Activated CD4-positive, alpha-beta T cell treated with anti-CD3 and anti-CD28 coated beads, Interleukin-2, amount 50 U/mL, for 16 hours (primary cell): ENCODE measurements at regions not wholly inside any gene's neighbourhood (a gene's known extent, or its start where the extent isn't known, plus 50 kb on each side); places are given as distances from the start of the nearest gene placed in this dataset.
"Not testable (repeated sequence)": the region's sequence is repeated elsewhere in the genome, so short reads cannot be mapped to it uniquely, and the experiment has no call there.

Source experiments
- DNase-seq: peaks from one replicate; pipeline ENCODE4 v3.0.0-alpha.2; 2020

- DNase-seq: no peak
These were observed 841.5 kb downstream of the DTWD2 start for GRCh38 chr5:118146824-118147223.

GRCh38 chr5:118144540-118144939 lies 843.8 kb downstream of the DTWD2 start:
- no peak for DNase-seq

DNA sequence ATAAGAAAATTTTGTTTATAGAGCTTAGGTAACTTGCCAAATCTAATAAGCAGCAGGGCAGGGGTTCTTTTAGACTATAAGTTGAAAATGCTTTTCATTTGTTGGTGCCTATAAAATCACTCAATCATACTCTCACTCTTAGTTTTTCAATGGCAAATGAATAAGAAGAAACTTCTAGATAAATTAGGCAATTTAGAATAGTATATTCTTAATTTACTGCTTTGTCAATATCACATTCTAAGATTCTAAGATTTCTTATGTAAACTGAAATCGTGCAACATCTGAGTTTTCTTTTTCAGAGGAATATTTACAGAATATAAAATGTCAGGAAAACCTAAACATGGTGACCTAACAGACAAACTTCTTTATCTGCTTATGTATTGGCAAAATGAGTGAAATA lies 849.0 kb downstream of the DTWD2 start:
- DNase-seq: no peak

- DNase-seq: peak; percentile 6
These were observed 862.2 kb downstream of the DTWD2 start for GRCh38 chr5:118126159-118126558.

GRCh38 chr5:118125687-118126086 lies 862.7 kb downstream of the DTWD2 start:
- no peak for DNase-seq

DNA sequence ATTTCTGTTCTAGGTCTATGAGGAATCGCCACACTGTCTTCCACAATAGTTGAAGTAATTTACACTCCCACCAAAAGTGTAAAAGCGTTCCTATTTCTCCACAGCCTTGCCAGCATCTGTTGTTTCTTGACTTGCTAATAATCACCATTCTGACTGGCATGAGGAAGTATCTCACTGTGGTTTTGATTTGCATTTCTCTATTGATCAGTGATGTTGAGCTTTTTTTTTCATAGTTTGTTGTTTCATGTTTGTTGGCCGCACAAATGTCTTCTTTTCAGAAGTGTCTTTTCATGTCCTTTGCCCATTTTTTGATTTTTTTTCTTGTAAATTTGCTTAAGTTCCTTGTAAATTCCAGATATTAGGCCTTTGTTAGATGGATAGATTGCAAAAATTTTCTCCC lies 867.1 kb downstream of the DTWD2 start:
- DNase-seq: no peak

DNA sequence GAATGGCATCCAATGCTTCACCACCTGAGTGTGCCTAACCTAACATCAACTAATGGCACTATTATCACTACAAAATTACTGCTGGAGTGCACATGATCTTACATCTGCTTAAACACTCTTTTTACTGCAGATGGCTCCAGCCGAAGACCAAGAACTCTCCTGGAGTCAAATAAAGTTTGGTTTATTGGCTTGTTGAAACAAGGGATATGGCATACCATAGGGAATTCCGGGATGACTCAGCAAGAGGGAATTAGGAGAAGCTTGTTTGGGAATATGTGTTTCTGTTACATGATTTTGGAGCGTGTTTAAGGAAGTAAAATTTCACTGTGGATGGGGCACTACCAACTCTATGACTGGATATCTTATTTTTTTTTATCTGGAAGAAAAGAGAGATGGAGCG lies 872.6 kb downstream of the DTWD2 start:
- DNase-seq: no peak

DNA sequence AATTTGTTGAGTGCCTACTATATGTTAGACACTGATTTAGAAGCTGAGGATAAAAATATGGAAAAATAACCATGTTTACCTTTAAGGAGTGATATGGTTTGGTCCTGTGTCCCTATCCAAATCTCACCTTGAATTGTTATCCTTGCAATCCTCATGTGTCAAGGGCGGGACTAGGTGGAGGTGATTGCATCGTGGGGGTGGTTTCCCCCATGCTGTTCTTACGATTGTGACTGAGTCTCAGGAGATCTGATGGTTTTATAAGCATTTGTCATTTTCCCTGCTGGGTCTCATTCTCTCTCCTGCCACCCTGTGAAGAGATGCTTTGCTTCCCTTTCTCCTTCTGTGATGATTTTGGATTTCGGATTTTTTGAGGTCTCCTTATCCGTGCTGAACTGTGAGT lies 876.4 kb downstream of the DTWD2 start:
- DNase-seq: no peak

- DNase-seq: not testable (repeated sequence)
These were observed 881.1 kb downstream of the DTWD2 start for GRCh38 chr5:118107246-118107645.

DNA sequence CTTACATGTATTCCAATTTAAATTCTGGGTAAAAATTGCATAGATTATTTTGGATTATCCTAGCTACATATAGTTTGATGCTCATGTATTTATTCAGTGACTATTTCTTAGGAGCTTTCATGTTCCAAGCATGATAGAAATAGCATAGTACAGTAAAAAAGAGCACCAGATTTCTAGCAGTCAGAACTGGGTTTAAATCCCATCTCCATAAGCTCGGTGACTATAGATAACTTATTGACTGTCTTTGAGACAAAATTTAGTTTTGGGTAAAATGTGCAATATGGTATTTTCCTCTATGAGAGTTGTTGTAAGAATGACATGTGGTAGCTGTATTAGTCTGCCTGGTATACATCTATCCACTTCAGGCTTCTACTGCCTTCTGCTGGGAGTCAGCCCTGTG lies 889.6 kb downstream of the DTWD2 start:
- DNase-seq: no peak

DNA sequence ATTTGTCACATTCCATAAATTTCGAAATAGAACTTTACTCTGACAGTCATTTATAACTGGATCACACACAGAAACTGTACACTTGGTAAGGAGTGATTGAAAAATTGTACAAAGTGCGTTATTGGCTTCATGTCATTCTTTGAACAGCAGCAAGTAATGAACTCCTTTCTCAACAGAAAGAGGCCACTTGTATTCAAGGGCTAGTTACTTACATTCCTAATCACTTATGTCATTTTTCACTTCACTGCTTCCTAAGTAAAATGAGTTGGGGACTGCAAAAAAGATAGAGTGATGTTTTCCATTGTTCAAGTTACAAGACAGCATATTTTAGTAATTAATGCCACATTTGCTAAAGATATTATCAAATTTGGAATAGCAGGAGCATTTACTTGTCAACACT lies 893.2 kb downstream of the DTWD2 start:
- DNase-seq: no peak

DNA sequence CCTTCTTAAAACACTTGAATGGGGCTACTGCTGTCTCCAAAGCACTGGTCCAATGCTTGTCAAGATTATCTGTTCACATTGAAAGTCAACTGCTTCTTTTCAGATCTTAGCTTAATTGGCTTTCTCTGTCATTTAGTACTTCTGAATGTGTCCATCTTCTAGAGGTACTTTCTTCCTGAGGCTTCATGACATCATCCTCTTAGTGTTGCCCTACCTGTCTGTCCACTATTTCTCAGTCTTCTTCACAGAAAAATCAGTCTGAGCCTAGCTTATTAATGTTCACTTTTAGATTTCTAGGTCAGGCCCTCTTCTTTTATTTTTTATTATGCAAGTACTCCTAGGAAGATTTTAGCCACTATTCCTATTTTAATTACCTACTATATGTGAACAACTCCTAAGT lies 899.9 kb downstream of the DTWD2 start:
- no peak for DNase-seq

GRCh38 chr5:118076490-118076889 lies 911.9 kb downstream of the DTWD2 start:
- no peak for DNase-seq

- no peak for DNase-seq
These were observed 918.3 kb downstream of the DTWD2 start for GRCh38 chr5:118070041-118070440.

GRCh38 chr5:118069452-118069851 lies 918.9 kb downstream of the DTWD2 start:
- no peak for DNase-seq

GRCh38 chr5:118068886-118069285 lies 919.5 kb downstream of the DTWD2 start:
- no peak for DNase-seq

- DNase-seq: not testable (repeated sequence)
These were observed 924.5 kb downstream of the DTWD2 start for GRCh38 chr5:118063836-118064235.

DNA sequence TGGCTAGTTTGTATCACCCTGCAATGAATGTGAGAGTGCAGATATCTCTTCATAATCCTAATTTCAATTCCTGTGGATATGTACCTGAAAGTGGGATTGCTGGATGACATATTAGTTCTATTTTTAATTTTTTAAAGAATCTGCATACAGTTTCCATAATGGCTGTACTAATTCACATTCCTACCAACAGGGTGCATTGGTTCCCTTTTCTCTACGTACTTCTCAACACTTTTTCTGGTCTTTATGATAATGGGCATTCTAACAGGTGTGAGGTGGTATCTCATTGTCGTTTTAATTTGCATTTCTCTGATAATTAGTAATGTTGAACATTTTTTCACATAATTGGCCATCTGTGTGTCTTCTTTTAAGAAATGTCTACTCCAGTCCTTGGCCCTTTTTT lies 927.5 kb downstream of the DTWD2 start:
- no peak for DNase-seq

DNA sequence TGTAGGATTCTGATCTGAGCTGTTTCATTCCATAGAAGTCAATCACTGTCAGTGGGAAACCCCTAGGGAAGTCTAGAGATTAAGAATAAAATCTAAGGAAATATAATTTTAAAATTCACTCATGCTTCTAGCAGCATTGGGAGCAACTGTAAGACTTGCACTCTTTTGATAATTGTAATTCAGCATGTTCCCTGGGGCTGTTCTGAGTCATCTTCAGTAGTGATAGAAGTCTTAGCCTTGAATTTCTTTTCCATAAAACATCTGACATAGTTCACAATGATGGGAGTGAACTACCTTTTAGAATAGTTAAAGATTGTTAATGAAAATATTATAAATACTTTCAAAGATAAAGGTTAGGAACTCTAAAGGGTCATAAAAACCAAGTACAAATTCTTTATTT lies 935.8 kb downstream of the DTWD2 start:
- DNase-seq: no peak

DNA sequence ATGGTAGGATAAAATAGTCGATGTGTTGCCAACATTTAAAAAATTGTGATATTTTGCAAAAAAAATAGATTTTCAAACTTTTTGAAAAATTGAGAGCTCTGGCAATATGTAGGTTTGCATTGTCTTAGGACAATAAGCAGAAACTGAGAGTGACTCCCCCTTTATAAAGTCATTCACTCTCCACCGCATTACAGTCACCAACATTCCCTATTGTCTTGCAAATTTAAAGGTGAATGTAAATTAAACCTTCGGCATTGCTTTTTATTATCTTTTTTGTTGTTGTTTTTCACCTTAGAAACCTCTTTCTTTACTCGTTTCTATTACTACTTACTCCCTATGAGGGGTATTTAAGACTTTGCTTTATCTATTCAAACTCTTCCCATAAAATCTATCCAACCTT lies 944.2 kb downstream of the DTWD2 start:
- no peak for DNase-seq

- DNase-seq: no peak
These were observed 944.8 kb downstream of the DTWD2 start for GRCh38 chr5:118043531-118043930.

DNA sequence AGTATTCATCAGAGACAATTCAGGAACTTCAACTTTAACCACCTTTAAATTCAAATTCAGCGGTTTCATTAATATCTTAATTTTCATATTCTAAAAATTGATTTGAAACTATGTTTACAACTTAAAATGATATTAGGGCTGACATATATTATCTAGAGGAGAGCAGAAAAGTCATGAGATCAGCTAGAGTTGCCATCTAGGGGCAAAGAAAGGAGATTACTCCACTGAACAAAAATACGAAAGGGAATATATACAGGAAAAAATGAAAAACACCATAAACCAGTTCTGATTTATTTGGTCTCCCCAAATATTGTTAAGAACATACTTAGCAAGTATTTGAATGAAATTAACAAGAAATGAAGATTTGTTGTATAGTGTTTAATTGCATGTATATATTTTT lies 946.3 kb downstream of the DTWD2 start:
- no peak for DNase-seq

- no peak for DNase-seq
These were observed 947.9 kb downstream of the DTWD2 start for GRCh38 chr5:118040496-118040895.

- no peak for DNase-seq
These were observed 954.5 kb downstream of the DTWD2 start for GRCh38 chr5:118033686-118034338.

DNA sequence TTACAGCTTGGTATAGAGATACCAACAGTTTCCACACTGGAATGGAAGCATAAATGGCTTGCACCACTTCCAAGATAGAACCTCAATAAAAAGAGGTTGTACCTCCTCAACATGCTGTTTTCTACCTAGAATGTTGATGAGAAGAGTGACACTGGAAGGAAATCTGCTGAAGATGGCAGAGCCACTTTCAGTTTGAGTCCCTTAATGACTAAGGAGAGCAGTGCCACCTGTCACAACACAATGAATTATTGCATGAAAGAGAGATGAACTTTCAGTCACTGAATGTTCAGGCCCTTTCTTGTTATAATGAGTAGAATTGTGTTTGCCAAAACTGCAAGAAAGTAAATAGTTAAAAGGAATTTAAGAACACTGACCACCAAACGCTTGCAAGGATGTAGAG lies 958.5 kb downstream of the DTWD2 start:
- DNase-seq: no peak

DNA sequence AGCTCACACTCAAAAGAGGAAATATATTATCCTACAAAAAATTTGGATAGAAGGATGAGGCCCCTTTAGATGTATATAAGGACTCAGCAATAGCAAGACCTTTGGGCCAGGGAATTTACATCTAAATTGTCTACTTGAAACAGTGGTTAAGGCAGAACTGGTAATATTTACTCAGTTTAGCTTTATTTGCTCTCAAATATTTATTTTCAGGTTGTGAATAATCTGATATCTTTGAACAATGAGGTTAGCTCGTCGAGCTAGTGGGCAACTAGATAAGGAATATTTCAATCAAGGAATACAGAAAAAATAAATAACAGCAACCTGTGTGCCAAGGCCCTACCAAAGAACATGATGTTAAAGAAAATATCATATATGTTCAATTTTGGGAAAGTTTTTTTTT lies 966.3 kb downstream of the DTWD2 start:
- DNase-seq: no peak
